Psoas muscle (tissue), 7 donors: ENCODE measurements at regions not wholly inside any gene's neighbourhood (a gene's known extent, or its start where the extent isn't known, plus 50 kb on each side); places are given as distances from the start of the nearest gene placed in this dataset.

Experiments
- ATAC-seq, 4 donors: fragments of 200-7000 bp; cut with Tn5 transposase; one replicate each; pipeline ENCODE4 v1.9.1; 2020; ENCODE audit warnings: moderate library complexity in 3 of 4, mild to moderate bottlenecking in 2 of 4
- DNase-seq, 2 donors: peaks; one replicate each; pipeline ENCODE4 v3.0.0-alpha.2; 2020
- H3K27ac ChIP-seq: fragments of 200-600 bp; one replicate; pipeline ENCODE4 v1.8.0; 2022
- H3K27me3 ChIP-seq, 3 donors: fragments of 200-600 bp in 1 of 3; one replicate each; pipeline versions ENCODE4 v1.6.1 to v1.8.0; 2013 to 2022; ENCODE audit warnings: low read length in 2 of 3, mild to moderate bottlenecking in 2 of 3, moderate library complexity in 1 of 3; ENCODE audit not compliant: insufficient read depth in 3 of 3
- H3K36me3 ChIP-seq, 2 donors: fragments of 200-600 bp in 1 of 2; one replicate each; pipeline versions ENCODE4 v1.6.1 to v1.8.0; 2013 to 2022; ENCODE audit warnings: low read depth in 1 of 2, mild to moderate bottlenecking in 1 of 2, moderate library complexity in 1 of 2; ENCODE audit not compliant: insufficient read depth in 1 of 2
- H3K4me1 ChIP-seq: fragments of 200-600 bp; one replicate; pipeline ENCODE4 v1.8.0; 2022
- H3K4me3 ChIP-seq: fragments of 200-600 bp; one replicate; pipeline ENCODE4 v1.8.0; 2022; ENCODE audit warnings: mild to moderate bottlenecking
- H3K9me3 ChIP-seq: fragments of 200-600 bp; one replicate; pipeline ENCODE4 v1.8.0; 2022
- CTCF ChIP-seq: fragments of 200-600 bp; IDR thresholded peaks from one replicate; pipeline ENCODE4 v1.8.0; 2022; ENCODE audit warnings: antibody characterized with exemption
- WGBS, 3 donors: extraction: QIAGEN DNeasy Blood & Tissue Kit; methylation state at CpG; one replicate each; pipeline versions ENCODE4 v1.1.6 to v1.1.7; 2013; 5-methylcytosine and 5-hydroxymethylcytosine counted together
- intact Hi-C, 2 donors: fragments of 100-400 bp; cut with DNase I; formaldehyde crosslinking; loops; one replicate each; pipeline versions ENCODE4 v1.11.0 to v1.14.2; 2022
- donor health status: healthy with polysubstance abuse.
- donor health status: DM: no; HTN: no; CAD: no; lungs with moderate emphysema.
- donor health status: Bipolar disorder and iron deficiency.
- donor health status: healthy.
- donor health status: DM: yes; HTN: yes; CAD: no.
- donor health status: DM: no; HTN: no; CAD: no.
- donor health status: DM: yes; HTN: yes; CAD: no.

- no peak for TF ChIP-seq CTCF
- WGBS, 3 donors: 83 to 88% (median 85%) methylated on average over 3 of the region's 3 CpGs
- no peaks in the 10 kb centered on the region for H3K9me3 ChIP-seq
- no peaks in the 10 kb centered on the region for H3K36me3 ChIP-seq
- no peak overlapping the region for H3K27ac ChIP-seq
- no peak overlapping the region for H3K4me3 ChIP-seq
- intact Hi-C loops: no loop called here
- no peaks in the 10 kb centered on the region for H3K27me3 ChIP-seq
- DNase-seq: no peak
- H3K4me1 ChIP-seq: no peaks in the 10 kb centered on the region
- ATAC-seq: no peak
Observed at GRCh38 chr4:180768610-180769009, 1474.6 kb upstream of the TENM3 start.

GRCh38 chr4:180769791-180770190 lies 1473.4 kb upstream of the TENM3 start:
- TF ChIP-seq CTCF: no peak
- DNase-seq (no peak), ATAC-seq (no peak)
- Histone ChIP-seq H3K27me3 (no peaks in the 10 kb centered on the region), H3K4me1 (no peaks in the 10 kb centered on the region), H3K27ac (no peak overlapping the region), H3K36me3 (no peaks in the 10 kb centered on the region), H3K4me3 (no peak overlapping the region), H3K9me3 (peaks cover 3% of the 10 kb centered on the region)
- intact Hi-C loops: no loop called here
- 80 to 87% (median 80%) methylated on average over 3 of the region's 3 CpGs for WGBS, 3 donors

GRCh38 chr4:180770265-180770664 lies 1472.9 kb upstream of the TENM3 start:
- WGBS, 3 donors: 45 to 51% (median 49%) methylated on average over 2 of the region's 2 CpGs
- no peak for TF ChIP-seq CTCF
- Histone ChIP-seq H3K36me3 (no peaks in the 10 kb centered on the region), H3K9me3 (peaks cover 3% of the 10 kb centered on the region), H3K27me3 (no peaks in the 10 kb centered on the region), H3K4me1 (no peaks in the 10 kb centered on the region), H3K4me3 (no peak overlapping the region), H3K27ac (no peak overlapping the region)
- ATAC-seq (no peak), DNase-seq (no peak)
- intact Hi-C loops: no loop called here

- Histone ChIP-seq H3K4me3 (no peak overlapping the region), H3K9me3 (no peaks in the 10 kb centered on the region), H3K27ac (no peak overlapping the region), H3K4me1 (no peaks in the 10 kb centered on the region), H3K36me3 (no peaks in the 10 kb centered on the region), H3K27me3 (no peaks in the 10 kb centered on the region)
- no peak for ATAC-seq
- intact Hi-C loops: no loop called here
- no peak for TF ChIP-seq CTCF
- DNase-seq: no peak
- 86 to 92% (median 92%) methylated on average over 5 of the region's 5 CpGs for WGBS, 3 donors
Observed at GRCh38 chr4:180784940-180785339, 1458.3 kb upstream of the TENM3 start.

- ATAC-seq (no peak), DNase-seq (no peak)
- H3K4me1 ChIP-seq: no peaks in the 10 kb centered on the region
- no peaks in the 10 kb centered on the region for H3K36me3 ChIP-seq
- no peak for TF ChIP-seq CTCF
- 90 to 95% (median 90%) methylated on average over 8 of the region's 8 CpGs for WGBS, 3 donors
- H3K27me3 ChIP-seq: no peaks in the 10 kb centered on the region
- H3K27ac ChIP-seq: no peak overlapping the region
- H3K9me3 ChIP-seq: no peaks in the 10 kb centered on the region
- intact Hi-C loops: no loop called here
- H3K4me3 ChIP-seq: no peak overlapping the region
Observed at GRCh38 chr4:180788729-180789128, 1454.5 kb upstream of the TENM3 start.
